DMS 273 (cell line): ENCODE measurements at regions not wholly inside any gene's neighbourhood (a gene's known extent, or its start where the extent isn't known, plus 50 kb on each side); places are given as distances from the start of the nearest gene placed in this dataset.
A peak's percentile ranks its signal among the peaks of the same experiment; 100 is the strongest.
"Not testable (repeated sequence)": the region's sequence is repeated elsewhere in the genome, so short reads cannot be mapped to it uniquely, and the experiment has no call there.

Experiments used
- DNase-seq: peaks from one replicate; lab custom pipeline; 2025; ENCODE audit not compliant: unreplicated experiment; lab: John Stamatoyannopoulos, UW

- no peak for DNase-seq
These were observed 53.4 kb downstream of the RGS2 start for GRCh38 chr1:192862271-192862670.

- DNase-seq, result no peak
These were observed 57.5 kb downstream of the RGS2 start for GRCh38 chr1:192866241-192866868.

GRCh38 chr1:192867180-192867579 lies 58.3 kb downstream of the RGS2 start:
- no peak for DNase-seq

- DNase-seq, result no peak
These were observed 60.6 kb downstream of the RGS2 start for GRCh38 chr1:192869308-192869940.

- DNase-seq, result no peak
These were observed 63.2 kb downstream of the RGS2 start for GRCh38 chr1:192872010-192872409.

- DNase-seq, result no peak
These were observed 65.0 kb downstream of the RGS2 start for GRCh38 chr1:192873836-192874235.

- DNase-seq, result peak; percentile 5
These were observed 67.8 kb downstream of the RGS2 start for GRCh38 chr1:192876633-192877032.

GRCh38 chr1:192877283-192877886 lies 68.5 kb downstream of the RGS2 start:
- DNase-seq, result no peak

GRCh38 chr1:192878249-192878648 lies 69.4 kb downstream of the RGS2 start:
- no peak for DNase-seq

GRCh38 chr1:192879406-192879805 lies 70.6 kb downstream of the RGS2 start:
- no peak for DNase-seq

- no peak for DNase-seq
These were observed 71.4 kb downstream of the RGS2 start for GRCh38 chr1:192880231-192880630.

- no peak for DNase-seq
These were observed 75.4 kb downstream of the RGS2 start for GRCh38 chr1:192884241-192884640.

GRCh38 chr1:192885387-192885786 lies 76.5 kb downstream of the RGS2 start:
- DNase-seq, result not testable (repeated sequence)

- no peak for DNase-seq
These were observed 78.6 kb downstream of the RGS2 start for GRCh38 chr1:192887426-192887825.

- DNase-seq, result no peak
These were observed 79.7 kb downstream of the RGS2 start for GRCh38 chr1:192888574-192888973.

GRCh38 chr1:192889082-192889481 lies 80.2 kb downstream of the RGS2 start:
- DNase-seq, result no peak

- no peak for DNase-seq
These were observed 81.3 kb downstream of the RGS2 start for GRCh38 chr1:192890134-192890533.

GRCh38 chr1:192892934-192893333 lies 84.1 kb downstream of the RGS2 start:
- DNase-seq, result no peak

- not testable (repeated sequence) for DNase-seq
These were observed 86.6 kb downstream of the RGS2 start for GRCh38 chr1:192895487-192895886.

- no peak for DNase-seq
These were observed 87.5 kb downstream of the RGS2 start for GRCh38 chr1:192896376-192896775.

- no peak for DNase-seq
These were observed 92.7 kb downstream of the RGS2 start for GRCh38 chr1:192901500-192901899.

- peak; percentile 35 for DNase-seq
These were observed 94.3 kb downstream of the RGS2 start for GRCh38 chr1:192903142-192903541.
